Breast epithelium (tissue), 3 donors: ENCODE measurements at regions not wholly inside any gene's neighbourhood (a gene's known extent, or its start where the extent isn't known, plus 50 kb on each side); places are given as distances from the start of the nearest gene placed in this dataset.

ENCODE experiments used
- POLR2A ChIP-seq: fragments of 450-650 bp; IDR thresholded peaks from one replicate; pipeline ENCODE4 v1.6.1; 2016; ENCODE audit warnings: antibody characterized with exemption, mild to moderate bottlenecking, moderate library complexity
- TF ChIP-seq, protein P1 (sequence below), 3 donors: fragments of 450-650 bp; IDR thresholded peaks; one replicate each; pipeline ENCODE4 v1.5.1; 2016 to 2017; ENCODE audit warnings: antibody characterized with exemption in 3 of 3, mild to moderate bottlenecking in 3 of 3, moderate library complexity in 3 of 3

DNA sequence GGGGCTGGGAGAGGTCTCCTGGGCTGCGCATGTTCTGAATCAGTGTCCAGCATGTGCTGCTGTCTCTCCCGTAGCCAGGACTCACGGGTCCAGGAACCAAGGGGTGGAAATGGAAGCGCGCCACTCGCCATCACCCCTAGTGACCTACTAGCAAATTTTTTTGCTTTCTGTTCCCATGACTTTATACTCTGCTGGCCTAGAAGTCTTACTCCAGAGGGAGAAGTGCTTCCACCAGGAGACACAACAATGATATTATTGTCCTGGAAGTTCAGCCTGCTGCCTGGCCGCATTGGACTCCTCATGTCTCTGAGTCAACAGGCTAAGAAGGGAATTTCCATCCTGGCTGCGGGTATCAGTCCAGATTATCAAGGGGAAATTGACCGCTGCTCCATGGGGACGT is 729.7 kb downstream of the BRD1 start:
- TF ChIP-seq, protein P1, sequence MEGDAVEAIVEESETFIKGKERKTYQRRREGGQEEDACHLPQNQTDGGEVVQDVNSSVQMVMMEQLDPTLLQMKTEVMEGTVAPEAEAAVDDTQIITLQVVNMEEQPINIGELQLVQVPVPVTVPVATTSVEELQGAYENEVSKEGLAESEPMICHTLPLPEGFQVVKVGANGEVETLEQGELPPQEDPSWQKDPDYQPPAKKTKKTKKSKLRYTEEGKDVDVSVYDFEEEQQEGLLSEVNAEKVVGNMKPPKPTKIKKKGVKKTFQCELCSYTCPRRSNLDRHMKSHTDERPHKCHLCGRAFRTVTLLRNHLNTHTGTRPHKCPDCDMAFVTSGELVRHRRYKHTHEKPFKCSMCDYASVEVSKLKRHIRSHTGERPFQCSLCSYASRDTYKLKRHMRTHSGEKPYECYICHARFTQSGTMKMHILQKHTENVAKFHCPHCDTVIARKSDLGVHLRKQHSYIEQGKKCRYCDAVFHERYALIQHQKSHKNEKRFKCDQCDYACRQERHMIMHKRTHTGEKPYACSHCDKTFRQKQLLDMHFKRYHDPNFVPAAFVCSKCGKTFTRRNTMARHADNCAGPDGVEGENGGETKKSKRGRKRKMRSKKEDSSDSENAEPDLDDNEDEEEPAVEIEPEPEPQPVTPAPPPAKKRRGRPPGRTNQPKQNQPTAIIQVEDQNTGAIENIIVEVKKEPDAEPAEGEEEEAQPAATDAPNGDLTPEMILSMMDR (IDR thresholded peaks at IDR 0.05): no peak
- TF ChIP-seq POLR2A: no peak
